ENCODE measurements at regions not wholly inside any gene's neighbourhood (a gene's known extent, or its start where the extent isn't known, plus 50 kb on each side); places are given as distances from the start of the nearest gene placed in this dataset.

GRCh38 chr6:68342286-68342685, 292.8 kb upstream of the ADGRB3 start:
- no peaks in the 10 kb centered on the region for H3K9me3 Mint-ChIP-seq
- H3K36me3 Mint-ChIP-seq (ENCODE audit: low read depth) = no peaks in the 10 kb centered on the region
- no peak overlapping the region for H3K27ac Mint-ChIP-seq
- H3K27me3 Mint-ChIP-seq = no peaks in the 10 kb centered on the region
- no peaks in the 10 kb centered on the region for H3K4me1 Mint-ChIP-seq (ENCODE audit: low read depth)
- H3K4me3 Mint-ChIP-seq = no peak overlapping the region
- intact Hi-C loops (cut with micrococcal nuclease) = no loop called here

- no peaks in the 10 kb centered on the region for H3K9me3 Mint-ChIP-seq
- no peak overlapping the region for H3K4me3 Mint-ChIP-seq
- no peaks in the 10 kb centered on the region for H3K27me3 Mint-ChIP-seq
- H3K27ac Mint-ChIP-seq = no peak overlapping the region
- intact Hi-C loops (cut with micrococcal nuclease) = no loop called here
- no peaks in the 10 kb centered on the region for H3K4me1 Mint-ChIP-seq (ENCODE audit: low read depth)
- H3K36me3 Mint-ChIP-seq (ENCODE audit: low read depth) = no peaks in the 10 kb centered on the region
These were observed 295.5 kb upstream of the ADGRB3 start for GRCh38 chr6:68339488-68340131.

- Mint-ChIP-seq H3K4me1 (ENCODE audit: low read depth) (no peaks in the 10 kb centered on the region), H3K36me3 (ENCODE audit: low read depth) (no peaks in the 10 kb centered on the region), H3K9me3 (no peaks in the 10 kb centered on the region), H3K27me3 (no peaks in the 10 kb centered on the region), H3K4me3 (no peak overlapping the region), H3K27ac (no peak overlapping the region)
- intact Hi-C loops (cut with micrococcal nuclease) = no loop called here
These were observed 301.6 kb upstream of the ADGRB3 start for GRCh38 chr6:68333442-68333841.

- Mint-ChIP-seq H3K36me3 (ENCODE audit: low read depth) (no peaks in the 10 kb centered on the region), H3K4me3 (no peak overlapping the region), H3K27me3 (no peaks in the 10 kb centered on the region), H3K27ac (no peak overlapping the region), H3K9me3 (no peaks in the 10 kb centered on the region), H3K4me1 (ENCODE audit: low read depth) (no peaks in the 10 kb centered on the region)
- intact Hi-C loops (cut with micrococcal nuclease) = no loop called here
These were observed 306.9 kb upstream of the ADGRB3 start for GRCh38 chr6:68328156-68328555.

- Mint-ChIP-seq H3K4me1 (ENCODE audit: low read depth) (no peaks in the 10 kb centered on the region), H3K9me3 (no peaks in the 10 kb centered on the region), H3K27ac (no peak overlapping the region), H3K36me3 (ENCODE audit: low read depth) (no peaks in the 10 kb centered on the region), H3K4me3 (no peak overlapping the region), H3K27me3 (no peaks in the 10 kb centered on the region)
- intact Hi-C loops (cut with micrococcal nuclease) = no loop called here
These were observed 308.3 kb upstream of the ADGRB3 start for GRCh38 chr6:68326762-68327161.

GRCh38 chr6:68317366-68317765, 317.7 kb upstream of the ADGRB3 start:
- Mint-ChIP-seq H3K4me1 (ENCODE audit: low read depth) (no peaks in the 10 kb centered on the region), H3K4me3 (no peak overlapping the region), H3K27ac (no peak overlapping the region), H3K36me3 (ENCODE audit: low read depth) (no peaks in the 10 kb centered on the region), H3K27me3 (no peaks in the 10 kb centered on the region), H3K9me3 (no peaks in the 10 kb centered on the region)
- intact Hi-C loops (cut with micrococcal nuclease) = no loop called here

GRCh38 chr6:68313911-68314310, 321.2 kb upstream of the ADGRB3 start:
- H3K9me3 Mint-ChIP-seq = no peaks in the 10 kb centered on the region
- no peak overlapping the region for H3K4me3 Mint-ChIP-seq
- intact Hi-C loops (cut with micrococcal nuclease) = no loop called here
- H3K27me3 Mint-ChIP-seq = no peaks in the 10 kb centered on the region
- H3K27ac Mint-ChIP-seq = no peak overlapping the region
- H3K4me1 Mint-ChIP-seq (ENCODE audit: low read depth) = no peaks in the 10 kb centered on the region
- H3K36me3 Mint-ChIP-seq (ENCODE audit: low read depth) = no peaks in the 10 kb centered on the region

GRCh38 chr6:68307301-68307700, 327.8 kb upstream of the ADGRB3 start:
- intact Hi-C loops (cut with micrococcal nuclease) = no loop called here
- H3K4me3 Mint-ChIP-seq = no peak overlapping the region

GRCh38 chr6:68296126-68296525, 339.0 kb upstream of the ADGRB3 start:
- H3K4me3 Mint-ChIP-seq = no peak overlapping the region
- H3K36me3 Mint-ChIP-seq (ENCODE audit: low read depth) = no peaks in the 10 kb centered on the region
- no peaks in the 10 kb centered on the region for H3K27me3 Mint-ChIP-seq
- H3K4me1 Mint-ChIP-seq (ENCODE audit: low read depth) = no peaks in the 10 kb centered on the region
- peaks cover 29% of the 10 kb centered on the region for H3K9me3 Mint-ChIP-seq
- H3K27ac Mint-ChIP-seq = no peak overlapping the region
- intact Hi-C loops (cut with micrococcal nuclease) = no loop called here

More at GRCh38 chr6:68307301-68307700, 327.8 kb upstream of the ADGRB3 start:
- Mint-ChIP-seq H3K4me1 (ENCODE audit: low read depth) (no peaks in the 10 kb centered on the region), H3K36me3 (ENCODE audit: low read depth) (no peaks in the 10 kb centered on the region), H3K27ac (no peak overlapping the region), H3K27me3 (no peaks in the 10 kb centered on the region), H3K9me3 (peaks cover 16% of the 10 kb centered on the region)

GRCh38 chr6:68282646-68283045, 352.4 kb upstream of the ADGRB3 start:
- Mint-ChIP-seq H3K27me3 (no peaks in the 10 kb centered on the region), H3K27ac (no peak overlapping the region), H3K4me1 (ENCODE audit: low read depth) (no peaks in the 10 kb centered on the region), H3K9me3 (peaks cover 52% of the 10 kb centered on the region), H3K36me3 (ENCODE audit: low read depth) (no peaks in the 10 kb centered on the region), H3K4me3 (no peak overlapping the region)
- intact Hi-C loops (cut with micrococcal nuclease) = no loop called here

- H3K4me1 Mint-ChIP-seq (ENCODE audit: low read depth) = no peaks in the 10 kb centered on the region
- H3K36me3 Mint-ChIP-seq (ENCODE audit: low read depth) = no peaks in the 10 kb centered on the region
- intact Hi-C loops (cut with micrococcal nuclease) = no loop called here
- H3K27ac Mint-ChIP-seq = no peak overlapping the region
- H3K9me3 Mint-ChIP-seq = peaks cover 39% of the 10 kb centered on the region
- no peak overlapping the region for H3K4me3 Mint-ChIP-seq
- H3K27me3 Mint-ChIP-seq = no peaks in the 10 kb centered on the region
These were observed 355.1 kb upstream of the ADGRB3 start for GRCh38 chr6:68279793-68280557.

- no peaks in the 10 kb centered on the region for H3K36me3 Mint-ChIP-seq (ENCODE audit: low read depth)
- H3K27me3 Mint-ChIP-seq = no peaks in the 10 kb centered on the region
- intact Hi-C loops (cut with micrococcal nuclease) = no loop called here
- H3K4me1 Mint-ChIP-seq (ENCODE audit: low read depth) = no peaks in the 10 kb centered on the region
- H3K9me3 Mint-ChIP-seq = no peaks in the 10 kb centered on the region
- no peak overlapping the region for H3K4me3 Mint-ChIP-seq
- H3K27ac Mint-ChIP-seq = no peak overlapping the region
These were observed 361.8 kb upstream of the ADGRB3 start for GRCh38 chr6:68273297-68273696.

- no peak overlapping the region for H3K27ac Mint-ChIP-seq
- H3K36me3 Mint-ChIP-seq (ENCODE audit: low read depth) = no peaks in the 10 kb centered on the region
- no peak overlapping the region for H3K4me3 Mint-ChIP-seq
- intact Hi-C loops (cut with micrococcal nuclease) = no loop called here
- H3K9me3 Mint-ChIP-seq = peaks cover 62% of the 10 kb centered on the region
- H3K27me3 Mint-ChIP-seq = no peaks in the 10 kb centered on the region
- H3K4me1 Mint-ChIP-seq (ENCODE audit: low read depth) = no peaks in the 10 kb centered on the region
These were observed 378.7 kb upstream of the ADGRB3 start for GRCh38 chr6:68256391-68256790.

- no peaks in the 10 kb centered on the region for H3K4me1 Mint-ChIP-seq (ENCODE audit: low read depth)
- H3K4me3 Mint-ChIP-seq = no peak overlapping the region
- H3K27ac Mint-ChIP-seq = no peak overlapping the region
- no peaks in the 10 kb centered on the region for H3K36me3 Mint-ChIP-seq (ENCODE audit: low read depth)
- H3K27me3 Mint-ChIP-seq = no peaks in the 10 kb centered on the region
- intact Hi-C loops (cut with micrococcal nuclease) = no loop called here
- peaks cover 37% of the 10 kb centered on the region for H3K9me3 Mint-ChIP-seq
These were observed 382.4 kb upstream of the ADGRB3 start for GRCh38 chr6:68252632-68253031.

- intact Hi-C loops (cut with micrococcal nuclease) = no loop called here
- H3K4me3 Mint-ChIP-seq = no peak overlapping the region
- H3K36me3 Mint-ChIP-seq (ENCODE audit: low read depth) = no peaks in the 10 kb centered on the region
- no peaks in the 10 kb centered on the region for H3K27me3 Mint-ChIP-seq
- no peaks in the 10 kb centered on the region for H3K4me1 Mint-ChIP-seq (ENCODE audit: low read depth)
- no peaks in the 10 kb centered on the region for H3K9me3 Mint-ChIP-seq
- H3K27ac Mint-ChIP-seq = no peak overlapping the region
These were observed 387.3 kb upstream of the ADGRB3 start for GRCh38 chr6:68247782-68248181.
